DND-41 (cell line): ENCODE measurements at regions not wholly inside any gene's neighbourhood (a gene's known extent, or its start where the extent isn't known, plus 50 kb on each side); places are given as distances from the start of the nearest gene placed in this dataset.

Experiments
- ATAC-seq: fragments of 200-7000 bp; cut with Tn5 transposase; 3 replicates; pipeline ENCODE4 v1.9.1; 2021; ENCODE audit warnings: low read depth; ENCODE audit not compliant: insufficient read depth
- DNase-seq: peaks from one replicate; pipeline ENCODE4 v3.0.0-alpha.2; 2020
- H2AFZ ChIP-seq: 2 replicates; pipeline ENCODE4 v1.6.0; 2012; ENCODE audit warnings: low read depth, low read length
- H3K27ac ChIP-seq: 2 replicates; pipeline ENCODE4 v1.5.1; 2012; ENCODE audit warnings: low read length, inconsistent platforms
- H3K27me3 ChIP-seq: fragments of 200-600 bp; sonication (generic); 2 replicates; pipeline ENCODE4 v1.6.0; 2012; ENCODE audit warnings: low read length, mild to moderate bottlenecking, inconsistent platforms; ENCODE audit not compliant: insufficient read depth, poor library complexity
- H3K36me3 ChIP-seq: 2 replicates; pipeline ENCODE4 v1.5.1; 2012; ENCODE audit warnings: low read length, inconsistent platforms; ENCODE audit not compliant: insufficient read depth
- H3K4me1 ChIP-seq: 2 replicates; pipeline ENCODE4 v1.5.1; 2012; ENCODE audit warnings: mild to moderate bottlenecking, low read length; ENCODE audit not compliant: insufficient read depth
- H3K4me2 ChIP-seq: 2 replicates; pipeline ENCODE4 v1.6.0; 2012; ENCODE audit warnings: mild to moderate bottlenecking, moderate library complexity, low read length, inconsistent platforms; ENCODE audit not compliant: insufficient read depth
- H3K4me3 ChIP-seq, 2 experiments: fragments of 200-600 bp in 1 of 2; shearing (Covaris generic) in 1 of 2; 2 replicates each; pipeline ENCODE4 v1.5.1; 2012 to 2016; ENCODE audit warnings: inconsistent platforms in 2 of 2, low read length in 2 of 2, mild to moderate bottlenecking in 2 of 2, low read depth in 1 of 2, moderate library complexity in 1 of 2
- H3K79me2 ChIP-seq: 2 replicates; pipeline ENCODE4 v1.6.0; 2012; ENCODE audit warnings: low read length, inconsistent platforms; ENCODE audit not compliant: insufficient read depth
- H3K9ac ChIP-seq: 2 replicates; pipeline ENCODE4 v1.6.0; 2012; ENCODE audit warnings: low read depth, mild to moderate bottlenecking, inconsistent platforms, low read length, moderate library complexity
- H3K9me3 ChIP-seq: 2 replicates; pipeline ENCODE4 v1.5.1; 2012; ENCODE audit warnings: low read length, moderate library complexity, mild to moderate bottlenecking, inconsistent platforms; ENCODE audit not compliant: insufficient read depth, severe bottlenecking
- H4K20me1 ChIP-seq: 2 replicates; pipeline ENCODE4 v1.6.0; 2012; ENCODE audit warnings: low read length; ENCODE audit not compliant: insufficient read depth
- CTCF ChIP-seq: IDR thresholded peaks from 2 replicates; pipeline ENCODE4 v1.5.1; 2012; ENCODE audit warnings: borderline replicate concordance, low read length, moderate library complexity, mild to moderate bottlenecking; ENCODE audit not compliant: poor library complexity, severe bottlenecking; ENCODE audit errors: extremely low read depth
- EZH2 ChIP-seq: IDR thresholded peaks from 3 replicates; pipeline ENCODE4 v1.6.1; 2012; ENCODE audit warnings: borderline replicate concordance, low read depth, mild to moderate bottlenecking, moderate library complexity, low read length, inconsistent platforms; ENCODE audit not compliant: severe bottlenecking

- H3K9me3 ChIP-seq: no peaks in the 10 kb centered on the region
- no peak overlapping the region for H3K4me2 ChIP-seq
- H3K27me3 ChIP-seq: peaks cover 3% of the 10 kb centered on the region
- no peaks in the 10 kb centered on the region for H4K20me1 ChIP-seq
- ATAC-seq (no peak), DNase-seq (no peak)
- TF ChIP-seq CTCF (no peak), EZH2 (no peak)
- no peak overlapping the region for H3K27ac ChIP-seq
- H3K79me2 ChIP-seq: no peaks in the 10 kb centered on the region
- H3K9ac ChIP-seq: no peak overlapping the region
- H3K36me3 ChIP-seq: no peaks in the 10 kb centered on the region
- H3K4me1 ChIP-seq: no peaks in the 10 kb centered on the region
- no peak overlapping the region for H3K4me3 ChIP-seq
- H2AFZ ChIP-seq: no peak overlapping the region
Observed at GRCh38 chr5:73298251-73298771, 125.3 kb downstream of the TMEM174 start.

GRCh38 chr5:73297430-73297829 is 124.4 kb downstream of the TMEM174 start:
- no peak overlapping the region for H3K27ac ChIP-seq
- H3K9me3 ChIP-seq: no peaks in the 10 kb centered on the region
- H3K9ac ChIP-seq: no peak overlapping the region
- H3K4me3 ChIP-seq: no peak overlapping the region
- no peak overlapping the region for H2AFZ ChIP-seq
- no peaks in the 10 kb centered on the region for H3K36me3 ChIP-seq
- H4K20me1 ChIP-seq: no peaks in the 10 kb centered on the region
- no peaks in the 10 kb centered on the region for H3K79me2 ChIP-seq
- no peak overlapping the region for H3K4me2 ChIP-seq
- H3K4me1 ChIP-seq: no peaks in the 10 kb centered on the region
- H3K27me3 ChIP-seq: peaks cover 6% of the 10 kb centered on the region
- ATAC-seq: no peak
- no peak for TF ChIP-seq CTCF
- TF ChIP-seq EZH2: no peak
- DNase-seq: no peak

GRCh38 chr5:73296772-73297171 is 123.8 kb downstream of the TMEM174 start:
- Histone ChIP-seq H3K4me3 (no peak overlapping the region), H3K79me2 (no peaks in the 10 kb centered on the region), H3K9me3 (no peaks in the 10 kb centered on the region), H3K4me2 (no peak overlapping the region), H3K27ac (no peak overlapping the region), H3K4me1 (no peaks in the 10 kb centered on the region), H4K20me1 (no peaks in the 10 kb centered on the region), H3K9ac (no peak overlapping the region), H3K36me3 (no peaks in the 10 kb centered on the region), H2AFZ (no peak overlapping the region), H3K27me3 (peaks cover 6% of the 10 kb centered on the region)
- ATAC-seq (no peak), DNase-seq (no peak)
- no peak for TF ChIP-seq EZH2
- TF ChIP-seq CTCF: no peak

GRCh38 chr5:73295921-73296320 is 122.9 kb downstream of the TMEM174 start:
- Histone ChIP-seq H3K4me2 (no peak overlapping the region), H4K20me1 (no peaks in the 10 kb centered on the region), H3K9me3 (no peaks in the 10 kb centered on the region), H3K27ac (no peak overlapping the region), H3K36me3 (no peaks in the 10 kb centered on the region), H3K27me3 (peaks cover 12% of the 10 kb centered on the region), H3K4me3 (no peak overlapping the region), H3K9ac (no peak overlapping the region), H2AFZ (no peak overlapping the region), H3K79me2 (no peaks in the 10 kb centered on the region), H3K4me1 (no peaks in the 10 kb centered on the region)
- DNase-seq (no peak), ATAC-seq (no peak)
- no peak for TF ChIP-seq CTCF
- TF ChIP-seq EZH2: no peak
